T-cell (primary cell): ENCODE measurements at regions not wholly inside any gene's neighbourhood (a gene's known extent, or its start where the extent isn't known, plus 50 kb on each side); places are given as distances from the start of the nearest gene placed in this dataset.

Source experiments
- ATAC-seq, 4 experiments: fragments of 200-7000 bp in 3 of 4; fragments of 150-1000 bp in 1 of 4; cut with Tn5 transposase; replicated peaks in 1 of 4; 1 replicate in 3 of 4; 2 replicates in 1 of 4; pipeline ENCODE4 v1.10.0; 2021; ENCODE audit warnings: moderate library complexity in 3 of 4, mild to moderate bottlenecking in 2 of 4, moderate number of reproducible peaks in 1 of 4
- CTCF ChIA-PET, 2 donors: fragments of 300-600 bp; sonication (Branson Sonifier 250); formaldehyde crosslinking; loops; one replicate each; lab custom pipeline; 2022; ENCODE audit warnings: antibody characterized with exemption in 2 of 2; lab: Charles Lee
- POLR2A ChIA-PET, 2 donors: fragments of 300-600 bp; sonication (Branson Sonifier 250); formaldehyde crosslinking; loops; one replicate each; lab custom pipeline; 2022; ENCODE audit warnings: antibody characterized with exemption in 2 of 2; lab: Charles Lee
- DNase-seq, 35 experiments: peaks; one replicate each; pipeline versions ENCODE4 v3.0.0 to v3.0.0-alpha.2; 2013 to 2023
- H3K27ac ChIP-seq: one replicate; pipeline ENCODE4 v1.5.1; 2013; ENCODE audit warnings: low read length
- H3K27me3 ChIP-seq, 2 experiments: replicated peaks in 1 of 2; 1 replicate in 1 of 2; 2 replicates in 1 of 2; pipeline versions ENCODE4 v1.6.1 to v1.7.0; 2013; ENCODE audit warnings: low read length in 1 of 2, mixed read lengths in 1 of 2; ENCODE audit not compliant: control insufficient read depth in 2 of 2, insufficient read depth in 2 of 2; ENCODE audit errors: extremely low read depth in 1 of 2
- H3K36me3 ChIP-seq, 2 donors: 1 replicate in 1 of 2; 2 replicates in 1 of 2; pipeline versions ENCODE4 v1.6.1 to v1.7.0; 2013; ENCODE audit warnings: low read length in 1 of 2; ENCODE audit not compliant: control insufficient read depth in 2 of 2, insufficient read depth in 1 of 2; ENCODE audit errors: extremely low read depth in 1 of 2
- H3K4me1 ChIP-seq, 2 experiments: 1 replicate in 1 of 2; 2 replicates in 1 of 2; pipeline versions ENCODE4 v1.6.1 to v1.7.0; 2013; ENCODE audit warnings: low read length in 2 of 2, mixed read lengths in 1 of 2; ENCODE audit not compliant: insufficient read depth in 2 of 2, control insufficient read depth in 1 of 2; ENCODE audit errors: extremely low read depth in 1 of 2
- H3K4me3 ChIP-seq, 2 donors: 1 replicate in 1 of 2; 2 replicates in 1 of 2; pipeline versions ENCODE4 v1.5.1 to v1.7.0; 2013; ENCODE audit warnings: mild to moderate bottlenecking in 2 of 2, low read length in 1 of 2, moderate library complexity in 1 of 2; ENCODE audit not compliant: control insufficient read depth in 1 of 2; ENCODE audit errors: extremely low read depth in 1 of 2
- H3K9me3 ChIP-seq: 2 replicates; pipeline ENCODE4 v1.7.0; 2013
- H3K27ac Mint-ChIP-seq, 2 donors: one replicate each; pipeline ENCODE4 v1.8.0; 2020 to 2021; ENCODE audit warnings: mild to moderate bottlenecking in 2 of 2, mixed read lengths in 2 of 2
- H3K27me3 Mint-ChIP-seq, 2 donors: one replicate each; pipeline ENCODE4 v1.8.0; 2021 to 2022; ENCODE audit warnings: mixed read lengths in 2 of 2
- H3K36me3 Mint-ChIP-seq: one replicate; pipeline ENCODE4 v1.8.0; 2021; ENCODE audit warnings: mixed read lengths
- H3K4me1 Mint-ChIP-seq, 3 donors: one replicate each; pipeline ENCODE4 v1.8.0; 2020 to 2022; ENCODE audit warnings: mixed read lengths in 3 of 3, mild to moderate bottlenecking in 1 of 3
- H3K4me3 Mint-ChIP-seq, 3 donors: one replicate each; pipeline ENCODE4 v1.8.0; 2020 to 2022; ENCODE audit warnings: mild to moderate bottlenecking in 3 of 3, mixed read lengths in 3 of 3, moderate library complexity in 3 of 3
- H3K9me3 Mint-ChIP-seq, 3 donors: one replicate each; pipeline ENCODE4 v1.8.0; 2020 to 2022; ENCODE audit warnings: mixed read lengths in 3 of 3
- WGBS: methylation state at CpG from one replicate; pipeline ENCODE4 v1.1.5; 2013; ENCODE audit warnings: missing lambda C conversion rate; ENCODE audit not compliant: insufficient coverage; 5-methylcytosine and 5-hydroxymethylcytosine counted together

DNA sequence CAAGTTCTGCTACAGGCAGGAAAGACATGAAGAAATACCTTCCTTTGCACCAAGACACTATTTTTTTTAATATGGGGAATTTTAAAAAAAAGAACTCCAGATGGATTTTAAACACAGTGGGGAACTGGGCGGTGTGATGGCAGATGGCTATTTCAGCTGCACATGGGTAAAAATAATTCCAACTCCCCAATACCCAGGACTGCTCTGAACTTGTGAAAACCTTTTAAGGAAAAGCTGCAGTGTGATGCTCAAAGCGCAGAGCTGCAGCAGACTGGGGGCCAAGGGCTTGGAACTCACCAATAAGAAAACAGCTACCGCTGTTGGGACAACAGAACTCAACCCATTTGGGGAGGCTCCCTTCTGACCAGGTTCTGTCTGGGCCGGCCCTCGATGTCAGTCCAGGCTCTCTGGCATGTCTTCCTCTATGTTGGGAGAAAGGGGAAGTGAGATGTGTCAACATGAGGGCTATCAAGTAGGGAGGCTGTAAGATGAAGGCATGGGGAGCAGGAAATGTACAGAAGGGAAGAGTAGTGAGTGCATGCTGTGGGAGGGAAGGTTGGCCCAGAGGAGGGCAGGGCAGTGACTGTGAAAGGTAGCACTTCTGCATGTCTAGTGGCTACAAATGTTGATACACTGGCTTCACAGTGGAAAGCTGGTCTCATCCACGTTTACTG lies 64.0 kb upstream of the SLC14A2 start:
- Histone ChIP-seq H3K27ac (no peak overlapping the region), H3K9me3 (no peaks in the 10 kb centered on the region), H3K4me3 (no peak overlapping the region), H3K27me3 (peaks cover 0 to 4% of the 10 kb centered on the region in 2 experiments), H3K36me3 (no peaks in the 10 kb centered on the region), H3K4me1 (no peaks in the 10 kb centered on the region)
- Mint-ChIP-seq H3K27me3 (peaks cover 22 to 23% of the 10 kb centered on the region in 2 donors), H3K4me1 (no peaks in the 10 kb centered on the region), H3K36me3 (no peaks in the 10 kb centered on the region), H3K9me3 (no peaks in the 10 kb centered on the region), H3K27ac (no peak overlapping the region), H3K4me3 (no peak overlapping the region)
- WGBS = 14% methylated on average over 2 of the region's 6 CpGs
- ChIA-PET POLR2A (no interaction called here), CTCF (no interaction called here)
- ATAC-seq (no peak), DNase-seq (no peak)

DNA sequence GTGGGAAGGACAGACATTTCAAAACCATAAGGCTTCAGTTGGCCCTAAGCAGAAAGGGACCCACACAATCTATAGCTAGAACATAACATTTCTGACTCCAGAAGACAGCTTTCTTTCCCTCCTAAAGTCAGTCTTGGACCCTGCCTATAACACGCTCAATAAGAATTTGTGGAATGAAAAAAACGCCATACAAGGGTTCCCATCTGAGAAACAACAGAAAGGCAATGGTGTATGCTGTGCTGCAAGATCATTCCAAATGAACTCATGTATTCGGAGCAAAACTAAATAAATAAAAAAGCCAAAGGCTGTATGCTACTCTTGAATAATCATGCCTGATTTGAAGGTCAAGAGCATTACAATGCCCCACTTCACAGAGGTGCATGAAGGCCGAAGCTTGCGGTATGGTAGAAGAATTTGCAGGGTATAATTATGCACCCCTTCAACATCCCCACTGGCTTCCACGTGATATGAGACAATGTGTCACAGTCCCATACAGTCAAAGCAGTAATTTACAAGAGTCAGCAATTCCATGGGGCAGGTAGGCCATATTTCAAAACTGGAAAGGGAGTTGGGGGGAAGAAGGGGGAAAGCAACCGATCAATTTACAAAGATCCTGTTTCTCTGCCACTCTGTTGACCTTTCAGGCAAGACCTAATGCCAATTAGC lies 61.4 kb upstream of the SLC14A2 start:
- DNase-seq = no peak
- Mint-ChIP-seq H3K27ac (no peak overlapping the region), H3K9me3 (no peaks in the 10 kb centered on the region), H3K27me3 (peaks cover 13% of the 10 kb centered on the region in 2 donors), H3K36me3 (no peaks in the 10 kb centered on the region), H3K4me1 (no peaks in the 10 kb centered on the region), H3K4me3 (no peak overlapping the region)
- H3K36me3 ChIP-seq = no peaks in the 10 kb centered on the region
- CTCF ChIA-PET = interaction anchor here in 1 of 2 donors (0.7 kb wide), 1 partner anchor 8 kb away, joined by 4 read pairs; no protein-coding TSS in a partner anchor
- no peaks in the 10 kb centered on the region for H3K4me1 ChIP-seq
- ATAC-seq = no peak
- H3K27me3 ChIP-seq = no peaks in the 10 kb centered on the region
- 100% methylated on average over 1 of the region's 7 CpGs for WGBS
- no peak overlapping the region for H3K27ac ChIP-seq
- POLR2A ChIA-PET = no interaction called here
- no peaks in the 10 kb centered on the region for H3K9me3 ChIP-seq
- no peak overlapping the region for H3K4me3 ChIP-seq

DNA sequence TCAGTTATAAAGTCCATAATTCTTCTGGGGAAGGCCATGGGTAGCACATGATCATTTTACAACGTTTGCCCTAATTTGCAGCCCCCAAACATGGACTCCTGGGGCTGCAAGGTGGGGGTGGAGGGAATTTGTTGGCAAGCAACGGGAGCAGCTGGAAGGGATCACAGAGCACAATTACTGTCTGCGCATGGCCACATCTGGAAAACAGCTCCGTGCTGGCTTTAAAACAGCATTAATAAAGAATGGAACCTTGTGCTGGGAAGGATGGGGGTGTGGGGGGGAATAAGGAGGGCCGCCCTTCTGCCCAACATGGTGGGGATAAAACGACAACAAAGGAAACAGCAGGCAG lies 60.9 kb upstream of the SLC14A2 start:
- Mint-ChIP-seq H3K27me3 (peaks cover 11 to 13% of the 10 kb centered on the region in 2 donors), H3K36me3 (no peaks in the 10 kb centered on the region), H3K9me3 (no peaks in the 10 kb centered on the region), H3K4me3 (no peak overlapping the region), H3K27ac (no peak overlapping the region), H3K4me1 (no peaks in the 10 kb centered on the region)
- 71% methylated on average over 4 of the region's 6 CpGs for WGBS
- Histone ChIP-seq H3K9me3 (no peaks in the 10 kb centered on the region), H3K4me1 (no peaks in the 10 kb centered on the region), H3K36me3 (no peaks in the 10 kb centered on the region), H3K4me3 (no peak overlapping the region), H3K27me3 (no peaks in the 10 kb centered on the region), H3K27ac (no peak overlapping the region)
- no peak for DNase-seq
- ATAC-seq = no peak
- POLR2A ChIA-PET = no interaction called here
- CTCF ChIA-PET = interaction anchor here in 1 of 2 donors (0.7 kb wide), 1 partner anchor 9 kb away, joined by 4 read pairs; no protein-coding TSS in a partner anchor

DNA sequence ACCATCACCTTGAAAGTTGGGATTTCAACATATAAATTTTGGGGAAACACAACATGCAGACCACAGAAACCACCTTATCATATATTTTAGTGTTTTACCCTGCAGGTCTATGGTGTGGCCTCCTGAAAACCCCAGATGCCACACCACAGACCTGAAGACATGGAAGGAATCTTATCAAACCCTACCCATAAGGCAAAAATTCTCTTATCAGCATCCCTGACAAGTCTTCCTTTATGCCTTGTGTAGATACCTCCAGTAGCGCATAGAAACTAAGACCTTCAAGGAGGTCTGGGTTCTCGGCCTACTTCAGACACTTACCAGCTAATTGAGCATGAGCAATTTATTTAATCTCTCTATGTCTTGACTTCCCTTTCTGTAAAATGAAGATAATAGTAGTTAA lies 59.1 kb upstream of the SLC14A2 start:
- Histone ChIP-seq H3K4me1 (no peaks in the 10 kb centered on the region), H3K27me3 (no peaks in the 10 kb centered on the region), H3K36me3 (no peaks in the 10 kb centered on the region), H3K9me3 (no peaks in the 10 kb centered on the region), H3K4me3 (no peak overlapping the region), H3K27ac (no peak overlapping the region)
- Mint-ChIP-seq H3K36me3 (no peaks in the 10 kb centered on the region), H3K9me3 (no peaks in the 10 kb centered on the region), H3K27me3 (peaks cover 4 to 10% of the 10 kb centered on the region in 2 donors), H3K27ac (no peak overlapping the region), H3K4me1 (no peaks in the 10 kb centered on the region), H3K4me3 (no peak overlapping the region)
- ChIA-PET CTCF (no interaction called here), POLR2A (no interaction called here)
- WGBS = no CpG with 5 or more reads among the region's 2 CpGs
- ATAC-seq (no peak), DNase-seq (no peak)

DNA sequence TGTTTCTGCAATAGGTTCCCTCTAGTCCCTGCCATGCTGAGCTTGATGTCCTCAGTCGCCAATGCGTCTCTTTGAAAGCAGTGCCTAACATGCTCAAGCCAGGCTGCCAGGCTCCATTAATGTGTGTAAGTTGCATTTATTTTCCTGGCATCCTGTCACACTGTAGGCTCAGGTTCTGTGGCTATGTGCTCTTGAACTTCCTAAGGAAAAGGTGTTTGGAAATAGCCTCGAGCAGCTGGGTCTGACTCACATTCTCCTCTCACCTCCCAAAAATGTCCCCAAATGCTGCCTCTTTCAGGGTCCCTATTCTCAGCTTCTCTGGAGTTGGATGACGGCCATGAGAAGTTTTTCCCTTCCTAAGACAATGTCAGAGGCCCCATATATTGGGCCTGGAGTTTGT lies 58.0 kb upstream of the SLC14A2 start:
- WGBS = no CpG with 5 or more reads among the region's 4 CpGs
- ChIA-PET POLR2A (no interaction called here), CTCF (no interaction called here)
- H3K27me3 Mint-ChIP-seq = peaks cover 0 to 3% of the 10 kb centered on the region in 2 donors
- no peaks in the 10 kb centered on the region for H3K4me1 ChIP-seq
- ATAC-seq (no peak), DNase-seq (no peak)
- no peak overlapping the region for H3K4me3 ChIP-seq
- no peak overlapping the region for H3K4me3 Mint-ChIP-seq
- H3K36me3 ChIP-seq = no peaks in the 10 kb centered on the region
- no peaks in the 10 kb centered on the region for H3K4me1 Mint-ChIP-seq
- no peaks in the 10 kb centered on the region for H3K9me3 ChIP-seq
- H3K27ac Mint-ChIP-seq = no peak overlapping the region
- H3K36me3 Mint-ChIP-seq = no peaks in the 10 kb centered on the region
- no peaks in the 10 kb centered on the region for H3K27me3 ChIP-seq
- no peak overlapping the region for H3K27ac ChIP-seq
- H3K9me3 Mint-ChIP-seq = no peaks in the 10 kb centered on the region

DNA sequence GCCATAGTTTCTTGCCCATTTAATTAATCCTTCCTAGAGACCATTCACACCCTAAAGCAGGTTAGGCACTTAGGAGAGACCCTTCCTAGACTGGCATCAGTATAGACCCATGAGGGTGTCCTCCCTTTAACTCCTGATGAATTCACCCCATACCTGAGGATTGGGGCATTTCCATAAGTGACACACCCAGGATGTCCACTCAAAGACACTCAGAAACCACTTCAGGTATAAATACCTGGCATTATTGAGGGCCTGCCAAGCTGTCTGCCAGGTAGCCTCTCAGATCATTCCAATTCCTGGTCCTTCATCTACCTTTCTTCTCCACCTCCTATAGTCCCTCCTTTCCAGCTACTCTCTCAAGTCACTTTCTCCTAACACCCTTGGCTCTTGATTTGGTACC lies 57.5 kb upstream of the SLC14A2 start:
- DNase-seq (no peak), ATAC-seq (no peak)
- ChIA-PET POLR2A (no interaction called here), CTCF (no interaction called here)
- no peak overlapping the region for H3K4me3 Mint-ChIP-seq
- Histone ChIP-seq H3K9me3 (no peaks in the 10 kb centered on the region), H3K36me3 (no peaks in the 10 kb centered on the region), H3K4me1 (no peaks in the 10 kb centered on the region), H3K27ac (no peak overlapping the region), H3K4me3 (no peak overlapping the region), H3K27me3 (no peaks in the 10 kb centered on the region)
- no peak overlapping the region for H3K27ac Mint-ChIP-seq
- no peaks in the 10 kb centered on the region for H3K36me3 Mint-ChIP-seq
- H3K27me3 Mint-ChIP-seq = peaks cover 2 to 3% of the 10 kb centered on the region in 2 donors
- no peaks in the 10 kb centered on the region for H3K9me3 Mint-ChIP-seq
- H3K4me1 Mint-ChIP-seq = no peaks in the 10 kb centered on the region
